NCI-H1436 (cell line): ENCODE measurements at regions not wholly inside any gene's neighbourhood (a gene's known extent, or its start where the extent isn't known, plus 50 kb on each side); places are given as distances from the start of the nearest gene placed in this dataset.
"Not testable (repeated sequence)": the region's sequence is repeated elsewhere in the genome, so short reads cannot be mapped to it uniquely, and the experiment has no call there.

Experiments used
- DNase-seq: peaks from one replicate; lab custom pipeline; 2025; lab: John Stamatoyannopoulos, UW

GRCh38 chr5:117801583-117801982, 1186.8 kb downstream of the DTWD2 start:
- no peak for DNase-seq

- DNase-seq, result no peak
These were observed 1188.1 kb downstream of the DTWD2 start for GRCh38 chr5:117800261-117800660.

GRCh38 chr5:117794847-117795246, 1193.5 kb downstream of the DTWD2 start:
- DNase-seq, result no peak

GRCh38 chr5:117793963-117794362, 1194.4 kb downstream of the DTWD2 start:
- no peak for DNase-seq

- no peak for DNase-seq
These were observed 1195.9 kb downstream of the DTWD2 start for GRCh38 chr5:117792476-117792875.

- DNase-seq, result no peak
These were observed 1199.8 kb downstream of the DTWD2 start for GRCh38 chr5:117788596-117788995.

- DNase-seq, result no peak
These were observed 1204.5 kb upstream of the SEMA6A start for GRCh38 chr5:117779171-117779570.

- DNase-seq, result no peak
These were observed 1202.4 kb upstream of the SEMA6A start for GRCh38 chr5:117776977-117777376.

GRCh38 chr5:117769877-117770276, 1195.3 kb upstream of the SEMA6A start:
- DNase-seq, result no peak

- DNase-seq, result no peak
These were observed 1188.6 kb upstream of the SEMA6A start for GRCh38 chr5:117763271-117763670.

- DNase-seq, result no peak
These were observed 1186.6 kb upstream of the SEMA6A start for GRCh38 chr5:117761186-117761585.

GRCh38 chr5:117759849-117760499, 1185.4 kb upstream of the SEMA6A start:
- DNase-seq, result no peak

GRCh38 chr5:117752403-117752802, 1177.8 kb upstream of the SEMA6A start:
- no peak for DNase-seq

- no peak for DNase-seq
These were observed 1173.7 kb upstream of the SEMA6A start for GRCh38 chr5:117748336-117748735.

- no peak for DNase-seq
These were observed 1168.7 kb upstream of the SEMA6A start for GRCh38 chr5:117743337-117743736.

- DNase-seq, result no peak
These were observed 1167.1 kb upstream of the SEMA6A start for GRCh38 chr5:117741655-117742206.

- DNase-seq, result no peak
These were observed 1165.6 kb upstream of the SEMA6A start for GRCh38 chr5:117740268-117740667.

GRCh38 chr5:117738571-117738970, 1163.9 kb upstream of the SEMA6A start:
- DNase-seq, result no peak

- DNase-seq, result no peak
These were observed 1162.1 kb upstream of the SEMA6A start for GRCh38 chr5:117736698-117737097.

GRCh38 chr5:117734056-117734455, 1159.4 kb upstream of the SEMA6A start:
- DNase-seq, result no peak

- no peak for DNase-seq
These were observed 1158.4 kb upstream of the SEMA6A start for GRCh38 chr5:117733051-117733450.

- no peak for DNase-seq
These were observed 1157.6 kb upstream of the SEMA6A start for GRCh38 chr5:117732264-117732663.

- no peak for DNase-seq
These were observed 1156.8 kb upstream of the SEMA6A start for GRCh38 chr5:117731446-117731845.

- not testable (repeated sequence) for DNase-seq
These were observed 1146.2 kb upstream of the SEMA6A start for GRCh38 chr5:117720784-117721183.
